ENCODE measurements at regions not wholly inside any gene's neighbourhood (a gene's known extent, or its start where the extent isn't known, plus 50 kb on each side); places are given as distances from the start of the nearest gene placed in this dataset.

DNA sequence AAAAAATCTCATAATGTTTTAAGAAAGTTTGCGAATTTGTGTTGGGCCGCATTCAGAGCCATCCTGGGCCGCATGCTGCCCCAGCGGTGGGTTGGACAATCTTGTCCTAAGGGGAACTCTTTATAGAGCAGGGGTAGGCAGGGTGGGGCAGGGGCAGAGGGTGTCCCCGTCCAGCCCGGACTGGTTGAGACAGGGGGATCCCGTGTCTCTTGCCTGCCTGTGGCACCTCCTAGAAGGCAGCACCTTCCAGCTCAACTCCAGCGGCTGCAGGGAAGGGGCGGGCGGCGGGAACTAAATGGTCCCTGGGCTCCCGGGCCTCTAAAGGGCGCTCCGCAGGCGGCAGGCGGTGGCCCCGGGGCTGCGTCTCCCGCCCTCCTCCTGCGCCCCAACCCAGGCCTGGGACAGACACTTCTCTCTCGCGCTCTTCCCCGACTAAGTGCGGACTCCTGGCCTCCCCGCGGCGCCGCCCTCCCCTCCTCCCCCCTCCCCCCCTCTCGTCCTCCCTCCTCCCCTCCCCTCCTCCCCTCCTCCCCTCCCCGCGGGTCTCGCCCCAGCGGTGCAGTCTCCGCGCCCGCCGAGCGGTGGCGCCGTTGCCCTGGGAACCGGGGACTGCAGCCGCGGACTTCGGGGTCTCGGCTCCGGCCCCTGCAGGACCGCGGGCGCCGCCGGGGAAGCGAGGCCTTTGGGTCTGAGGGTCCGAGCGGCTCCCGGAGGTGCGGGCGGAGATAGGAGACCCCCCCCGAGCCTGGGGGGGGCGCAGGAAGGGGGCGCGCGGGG, 132.6 kb downstream of the MRPL36 start (continued):
- peak; percentile 97 for TF ChIP-seq HNRNPK (IDR thresholded peaks at IDR 0.05; ENCODE audit: low read depth, low read length, poor library complexity, severe bottlenecking)
- TF ChIP-seq SSRP1 (CRISPR knock-in tag; IDR thresholded peaks at IDR 0.05): no peak
- no peak for TF ChIP-seq IKZF1 (IDR thresholded peaks at IDR 0.05)
- no peak for TF ChIP-seq PREB (CRISPR knock-in tag; IDR thresholded peaks at IDR 0.05)
- TF ChIP-seq KDM2A (CRISPR knock-in tag; IDR thresholded peaks at IDR 0.05; ENCODE audit: borderline replicate concordance, low read depth): peak; percentile 63; the same call in 1 of the 2 replicates
- no peak for TF ChIP-seq RXRB (CRISPR knock-in tag; IDR thresholded peaks at IDR 0.05; ENCODE audit: borderline replicate concordance)
- no peak for TF ChIP-seq THAP8 (CRISPR knock-in tag; IDR thresholded peaks at IDR 0.05; ENCODE audit: borderline replicate concordance)
- TF ChIP-seq, protein P1, sequence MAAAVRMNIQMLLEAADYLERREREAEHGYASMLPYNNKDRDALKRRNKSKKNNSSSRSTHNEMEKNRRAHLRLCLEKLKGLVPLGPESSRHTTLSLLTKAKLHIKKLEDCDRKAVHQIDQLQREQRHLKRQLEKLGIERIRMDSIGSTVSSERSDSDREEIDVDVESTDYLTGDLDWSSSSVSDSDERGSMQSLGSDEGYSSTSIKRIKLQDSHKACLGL (CRISPR knock-in tag; IDR thresholded peaks at IDR 0.05): no peak
- TF ChIP-seq TEAD2 (CRISPR knock-in tag; IDR thresholded peaks at IDR 0.05): no peak
- TF ChIP-seq, protein P2, sequence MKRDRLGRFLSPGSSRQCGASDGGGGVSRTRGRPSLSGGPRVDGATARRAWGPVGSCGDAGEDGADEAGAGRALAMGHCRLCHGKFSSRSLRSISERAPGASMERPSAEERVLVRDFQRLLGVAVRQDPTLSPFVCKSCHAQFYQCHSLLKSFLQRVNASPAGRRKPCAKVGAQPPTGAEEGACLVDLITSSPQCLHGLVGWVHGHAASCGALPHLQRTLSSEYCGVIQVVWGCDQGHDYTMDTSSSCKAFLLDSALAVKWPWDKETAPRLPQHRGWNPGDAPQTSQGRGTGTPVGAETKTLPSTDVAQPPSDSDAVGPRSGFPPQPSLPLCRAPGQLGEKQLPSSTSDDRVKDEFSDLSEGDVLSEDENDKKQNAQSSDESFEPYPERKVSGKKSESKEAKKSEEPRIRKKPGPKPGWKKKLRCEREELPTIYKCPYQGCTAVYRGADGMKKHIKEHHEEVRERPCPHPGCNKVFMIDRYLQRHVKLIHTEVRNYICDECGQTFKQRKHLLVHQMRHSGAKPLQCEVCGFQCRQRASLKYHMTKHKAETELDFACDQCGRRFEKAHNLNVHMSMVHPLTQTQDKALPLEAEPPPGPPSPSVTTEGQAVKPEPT (CRISPR knock-in tag; IDR thresholded peaks at IDR 0.05; ENCODE audit: low read depth): no peak
- peak; percentile 82 for TF ChIP-seq ZNF263 (CRISPR knock-in tag; IDR thresholded peaks at IDR 0.05)
- TF ChIP-seq ZNF589 (CRISPR knock-in tag; conservative IDR thresholded peaks at IDR 0.05): no peak
- TF ChIP-seq PCBP1 (IDR thresholded peaks at IDR 0.05; ENCODE audit: borderline replicate concordance, low read depth, low read length): peak; percentile 84; the same call in 1 of the 2 replicates
- TF ChIP-seq ZBTB7A (CRISPR knock-in tag; IDR thresholded peaks at IDR 0.05): no peak
- TF ChIP-seq, protein P3, sequence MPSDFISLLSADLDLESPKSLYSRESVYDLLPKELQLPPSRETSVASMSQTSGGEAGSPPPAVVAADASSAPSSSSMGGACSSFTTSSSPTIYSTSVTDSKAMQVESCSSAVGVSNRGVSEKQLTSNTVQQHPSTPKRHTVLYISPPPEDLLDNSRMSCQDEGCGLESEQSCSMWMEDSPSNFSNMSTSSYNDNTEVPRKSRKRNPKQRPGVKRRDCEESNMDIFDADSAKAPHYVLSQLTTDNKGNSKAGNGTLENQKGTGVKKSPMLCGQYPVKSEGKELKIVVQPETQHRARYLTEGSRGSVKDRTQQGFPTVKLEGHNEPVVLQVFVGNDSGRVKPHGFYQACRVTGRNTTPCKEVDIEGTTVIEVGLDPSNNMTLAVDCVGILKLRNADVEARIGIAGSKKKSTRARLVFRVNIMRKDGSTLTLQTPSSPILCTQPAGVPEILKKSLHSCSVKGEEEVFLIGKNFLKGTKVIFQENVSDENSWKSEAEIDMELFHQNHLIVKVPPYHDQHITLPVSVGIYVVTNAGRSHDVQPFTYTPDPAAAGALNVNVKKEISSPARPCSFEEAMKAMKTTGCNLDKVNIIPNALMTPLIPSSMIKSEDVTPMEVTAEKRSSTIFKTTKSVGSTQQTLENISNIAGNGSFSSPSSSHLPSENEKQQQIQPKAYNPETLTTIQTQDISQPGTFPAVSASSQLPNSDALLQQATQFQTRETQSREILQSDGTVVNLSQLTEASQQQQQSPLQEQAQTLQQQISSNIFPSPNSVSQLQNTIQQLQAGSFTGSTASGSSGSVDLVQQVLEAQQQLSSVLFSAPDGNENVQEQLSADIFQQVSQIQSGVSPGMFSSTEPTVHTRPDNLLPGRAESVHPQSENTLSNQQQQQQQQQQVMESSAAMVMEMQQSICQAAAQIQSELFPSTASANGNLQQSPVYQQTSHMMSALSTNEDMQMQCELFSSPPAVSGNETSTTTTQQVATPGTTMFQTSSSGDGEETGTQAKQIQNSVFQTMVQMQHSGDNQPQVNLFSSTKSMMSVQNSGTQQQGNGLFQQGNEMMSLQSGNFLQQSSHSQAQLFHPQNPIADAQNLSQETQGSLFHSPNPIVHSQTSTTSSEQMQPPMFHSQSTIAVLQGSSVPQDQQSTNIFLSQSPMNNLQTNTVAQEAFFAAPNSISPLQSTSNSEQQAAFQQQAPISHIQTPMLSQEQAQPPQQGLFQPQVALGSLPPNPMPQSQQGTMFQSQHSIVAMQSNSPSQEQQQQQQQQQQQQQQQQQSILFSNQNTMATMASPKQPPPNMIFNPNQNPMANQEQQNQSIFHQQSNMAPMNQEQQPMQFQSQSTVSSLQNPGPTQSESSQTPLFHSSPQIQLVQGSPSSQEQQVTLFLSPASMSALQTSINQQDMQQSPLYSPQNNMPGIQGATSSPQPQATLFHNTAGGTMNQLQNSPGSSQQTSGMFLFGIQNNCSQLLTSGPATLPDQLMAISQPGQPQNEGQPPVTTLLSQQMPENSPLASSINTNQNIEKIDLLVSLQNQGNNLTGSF (CRISPR knock-in tag; IDR thresholded peaks at IDR 0.05): no peak
- TF ChIP-seq, protein P4, sequence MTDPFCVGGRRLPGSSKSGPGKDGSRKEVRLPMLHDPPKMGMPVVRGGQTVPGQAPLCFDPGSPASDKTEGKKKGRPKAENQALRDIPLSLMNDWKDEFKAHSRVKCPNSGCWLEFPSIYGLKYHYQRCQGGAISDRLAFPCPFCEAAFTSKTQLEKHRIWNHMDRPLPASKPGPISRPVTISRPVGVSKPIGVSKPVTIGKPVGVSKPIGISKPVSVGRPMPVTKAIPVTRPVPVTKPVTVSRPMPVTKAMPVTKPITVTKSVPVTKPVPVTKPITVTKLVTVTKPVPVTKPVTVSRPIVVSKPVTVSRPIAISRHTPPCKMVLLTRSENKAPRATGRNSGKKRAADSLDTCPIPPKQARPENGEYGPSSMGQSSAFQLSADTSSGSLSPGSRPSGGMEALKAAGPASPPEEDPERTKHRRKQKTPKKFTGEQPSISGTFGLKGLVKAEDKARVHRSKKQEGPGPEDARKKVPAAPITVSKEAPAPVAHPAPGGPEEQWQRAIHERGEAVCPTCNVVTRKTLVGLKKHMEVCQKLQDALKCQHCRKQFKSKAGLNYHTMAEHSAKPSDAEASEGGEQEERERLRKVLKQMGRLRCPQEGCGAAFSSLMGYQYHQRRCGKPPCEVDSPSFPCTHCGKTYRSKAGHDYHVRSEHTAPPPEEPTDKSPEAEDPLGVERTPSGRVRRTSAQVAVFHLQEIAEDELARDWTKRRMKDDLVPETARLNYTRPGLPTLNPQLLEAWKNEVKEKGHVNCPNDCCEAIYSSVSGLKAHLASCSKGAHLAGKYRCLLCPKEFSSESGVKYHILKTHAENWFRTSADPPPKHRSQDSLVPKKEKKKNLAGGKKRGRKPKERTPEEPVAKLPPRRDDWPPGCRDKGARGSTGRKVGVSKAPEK (CRISPR knock-in tag; IDR thresholded peaks at IDR 0.05; ENCODE audit: borderline replicate concordance): no peak
- TF ChIP-seq ZNF451 (CRISPR knock-in tag; IDR thresholded peaks at IDR 0.05): no peak

Measured in HepG2 (cell line).